HepG2 (cell line): ENCODE measurements at regions not wholly inside any gene's neighbourhood (a gene's known extent, or its start where the extent isn't known, plus 50 kb on each side); places are given as distances from the start of the nearest gene placed in this dataset.

ENCODE experiments used
- ATAC-seq: fragments of 200-7000 bp; cut with Tn5 transposase; 3 replicates; pipeline ENCODE4 v1.9.1; 2020; ENCODE audit warnings: mild to moderate bottlenecking, moderate library complexity
- BruUV-seq: library from RNA; stranded (reverse); fragments of 400-500 nt; replicated peaks from 2 replicates; lab custom pipeline; 2021; lab: Mats Ljungman, UMichigan
- CTCF ChIA-PET: fragments of 300-600 bp; formaldehyde crosslinking; extraction: SDS; loops from one replicate; lab custom pipeline; 2021; ENCODE audit warnings: low total read pairs, inconsistent platforms, low intra/inter-chr PET ratio; lab: Yijun Ruan, JAX
- POLR2A ChIA-PET: fragments of 350-600 bp; sonication (Branson Sonifier 250); formaldehyde crosslinking; loops from one replicate; lab custom pipeline; 2020; ENCODE audit warnings: antibody characterized with exemption, inconsistent platforms; lab: Yijun Ruan, JAX
- DNase-seq: peaks from one replicate; pipeline ENCODE4 v3.0.0-alpha.2; 2015; ENCODE audit warnings: low spot score
- FAIRE-seq: peaks from 3 replicates; lab custom pipeline; 2011; peaks lifted over from hg19 to GRCh38; lab: Jason Lieb, UNC
- H2AFZ ChIP-seq: one replicate; pipeline ENCODE4 v1.6.1; 2011; ENCODE audit warnings: low read length, inconsistent platforms
- H3K27ac ChIP-seq: fragments of 300-600 bp; 3 replicates; pipeline ENCODE4 v1.8.0; 2011; ENCODE audit warnings: mixed run types, mild to moderate bottlenecking, mixed read lengths, low read length, inconsistent platforms; ENCODE audit not compliant: insufficient read depth; ENCODE audit errors: extremely low read length
- H3K27me3 ChIP-seq, 2 experiments: fragments of 200-600 bp in 1 of 2; 2 replicates in 1 of 2; 3 replicates in 1 of 2; pipeline versions ENCODE4 v1.6.0 to v1.8.0; 2011; ENCODE audit warnings: low read length in 2 of 2, mild to moderate bottlenecking in 2 of 2, moderate library complexity in 2 of 2, inconsistent platforms in 1 of 2; ENCODE audit not compliant: insufficient read depth in 2 of 2, control insufficient read depth in 1 of 2
- H3K36me3 ChIP-seq, 2 experiments: fragments of 200-600 bp in 1 of 2; replicated peaks in 1 of 2; 2 replicates in 1 of 2; 3 replicates in 1 of 2; pipeline versions ENCODE4 v1.5.1 to v1.8.0; 2011; ENCODE audit warnings: low read length in 2 of 2, inconsistent platforms in 1 of 2; ENCODE audit not compliant: insufficient read depth in 2 of 2, control insufficient read depth in 1 of 2
- H3K4me1 ChIP-seq: 2 replicates; pipeline ENCODE4 v1.5.1; 2012; ENCODE audit warnings: low read length, inconsistent platforms; ENCODE audit not compliant: insufficient read depth
- H3K4me2 ChIP-seq: 2 replicates; pipeline ENCODE4 v1.6.0; 2011; ENCODE audit warnings: low read depth, low read length, inconsistent platforms
- H3K4me3 ChIP-seq, 3 experiments: fragments of 200-600 bp in 1 of 3; sonication (generic), shearing (Covaris generic) in 1 of 3; replicated peaks in 1 of 3; 2 replicates each; pipeline ENCODE4 v1.5.1; 2011 to 2016; ENCODE audit warnings: low read length in 3 of 3, inconsistent platforms in 2 of 3, low read depth in 2 of 3, mild to moderate bottlenecking in 2 of 3, control low read depth in 1 of 3, mixed read lengths in 1 of 3; ENCODE audit not compliant: insufficient read depth in 1 of 3
- H3K79me2 ChIP-seq: one replicate; pipeline ENCODE4 v1.6.1; 2011; ENCODE audit warnings: low read length, inconsistent platforms; ENCODE audit not compliant: insufficient read depth
- H3K9ac ChIP-seq: 2 replicates; pipeline ENCODE4 v1.6.0; 2011; ENCODE audit warnings: mild to moderate bottlenecking, low read depth, low read length, inconsistent platforms; ENCODE audit not compliant: insufficient read depth
- H3K9me3 ChIP-seq: 2 replicates; pipeline ENCODE4 v1.5.1; 2012; ENCODE audit warnings: mild to moderate bottlenecking, low read length
- H4K20me1 ChIP-seq: 2 replicates; pipeline ENCODE4 v1.6.0; 2011; ENCODE audit warnings: inconsistent platforms, mild to moderate bottlenecking, low read length, moderate library complexity; ENCODE audit not compliant: insufficient read depth
- GLI4 ChIP-seq: sonication (generic); formaldehyde crosslinking; IDR thresholded peaks from 2 replicates; pipeline ENCODE4 v1.5.1; 2020; ENCODE audit warnings: missing genetic modification reagents, mild to moderate bottlenecking, moderate library complexity, borderline replicate concordance
- KDM4B ChIP-seq: sonication (generic); formaldehyde crosslinking; IDR thresholded peaks from 2 replicates; pipeline ENCODE4 v1.4.0; 2020; ENCODE audit warnings: missing genetic modification reagents
- NFYB ChIP-seq: sonication (generic); formaldehyde crosslinking; IDR thresholded peaks from 2 replicates; pipeline ENCODE4 v1.4.0; 2020; ENCODE audit warnings: missing genetic modification reagents
- SNAI1 ChIP-seq: sonication (generic); formaldehyde crosslinking; IDR thresholded peaks from 2 replicates; pipeline ENCODE4 v1.5.0; 2020; ENCODE audit warnings: mild to moderate bottlenecking, missing genetic modification reagents, borderline replicate concordance
- TEF ChIP-seq: sonication (generic); formaldehyde crosslinking; IDR thresholded peaks from 2 replicates; pipeline ENCODE4 v1.5.0; 2020; ENCODE audit warnings: missing genetic modification reagents
- ZFP1 ChIP-seq: IDR thresholded peaks from 2 replicates; pipeline ENCODE4 v1.6.1; 2016
- ZFP37 ChIP-seq: sonication (generic); formaldehyde crosslinking; IDR thresholded peaks from 2 replicates; pipeline ENCODE4 v1.4.0; 2020; ENCODE audit warnings: missing genetic modification reagents, borderline replicate concordance
- ZNF501 ChIP-seq: sonication (generic); formaldehyde crosslinking; IDR thresholded peaks from 2 replicates; pipeline ENCODE4 v1.5.1; 2020; ENCODE audit warnings: mild to moderate bottlenecking, moderate library complexity, missing genetic modification reagents
- ZNF598 ChIP-seq: sonication (generic); formaldehyde crosslinking; IDR thresholded peaks from 2 replicates; pipeline ENCODE4 v1.5.1; 2020; ENCODE audit warnings: mild to moderate bottlenecking, missing genetic modification reagents, borderline replicate concordance
- WGBS: methylation state at CpG from one replicate; pipeline ENCODE4 v1.1.6; 2017; ENCODE audit warnings: low lambda C conversion rate; 5-methylcytosine and 5-hydroxymethylcytosine counted together
- in situ Hi-C: cut with HindIII; loops from 2 replicates; pipeline ENCODE4 v1.10.0; 2017; ENCODE audit warnings: low pct_unique_long_range_greater_than_20kb; ENCODE audit not compliant: extremely low pct_ligation_motif_present
- intact Hi-C: fragments of 100-400 bp; cut with micrococcal nuclease; formaldehyde crosslinking; loops from one replicate; pipeline ENCODE4 v1.10.0; 2022; ENCODE audit not compliant: unreplicated experiment

GRCh38 chr19:28014615-28015405 lies 1198.1 kb downstream of the UQCRFS1 start:
- H2AFZ ChIP-seq = no peak overlapping the region
- no peaks in the 10 kb centered on the region for H3K36me3 ChIP-seq
- BruUV-seq = no TSS peak
- intact Hi-C loops = no loop called here
- H4K20me1 ChIP-seq = no peaks in the 10 kb centered on the region
- H3K4me3 ChIP-seq = no peak overlapping the region
- H3K27me3 ChIP-seq = no peaks in the 10 kb centered on the region
- in situ Hi-C loops = no loop called here
- H3K27ac ChIP-seq = no peak overlapping the region
- DNase-seq (no peak), FAIRE-seq (no peak)
- H3K4me1 ChIP-seq = no peaks in the 10 kb centered on the region
- H3K4me2 ChIP-seq = no peak overlapping the region
- no peaks in the 10 kb centered on the region for H3K79me2 ChIP-seq
- CTCF ChIA-PET = no interaction called here
- 5% methylated on average over 5 of the region's 8 CpGs for WGBS
- TF ChIP-seq SNAI1 (CRISPR knock-in tag) (no peak), NFYB (no peak), ZFP37 (CRISPR knock-in tag) (no peak), ZNF598 (CRISPR knock-in tag) (no peak), ZFP1 (no peak), TEF (CRISPR knock-in tag) (no peak), GLI4 (no peak), ZNF501 (CRISPR knock-in tag) (no peak), KDM4B (CRISPR knock-in tag) (no peak)
- TF ChIP-seq, all 625 proteins: peak for 0
- no peak for ATAC-seq
- Histone ChIP-seq H3K9ac (no peak overlapping the region), H3K9me3 (peaks cover 95% of the 10 kb centered on the region)
- POLR2A ChIA-PET = no interaction called here
